Prostate gland (tissue), 2 donors: ENCODE measurements at regions not wholly inside any gene's neighbourhood (a gene's known extent, or its start where the extent isn't known, plus 50 kb on each side); places are given as distances from the start of the nearest gene placed in this dataset.
"Not testable (repeated sequence)": the region's sequence is repeated elsewhere in the genome, so short reads cannot be mapped to it uniquely, and the experiment has no call there.

Experiments used
- DNase-seq: peaks from one replicate; pipeline ENCODE4 v3.0.0-alpha.2; 2019; ENCODE audit warnings: low spot score
- H3K27ac ChIP-seq, 2 donors: fragments of 200-600 bp; sonication (generic); 2 replicates each; pipeline ENCODE4 v1.5.1; 2017 to 2019
- H3K27me3 ChIP-seq: fragments of 200-600 bp; sonication (generic); replicated peaks from 2 replicates; pipeline ENCODE4 v1.5.1; 2019; ENCODE audit not compliant: insufficient read depth
- H3K36me3 ChIP-seq, 2 donors: fragments of 200-600 bp; sonication (generic); 1 replicate in 1 of 2; 2 replicates in 1 of 2; pipeline versions ENCODE4 v1.5.1 to v1.8.1; 2017 to 2019
- H3K4me1 ChIP-seq: fragments of 200-600 bp; sonication (generic); replicated peaks from 2 replicates; pipeline ENCODE4 v1.5.1; 2019
- H3K4me3 ChIP-seq, 2 donors: fragments of 200-600 bp; sonication (generic); 2 replicates each; pipeline ENCODE4 v1.5.1; 2017 to 2019
- H3K9me3 ChIP-seq: fragments of 200-600 bp; sonication (generic); 2 replicates; pipeline ENCODE4 v1.5.1; 2017
- CTCF ChIP-seq, 4 experiments: fragments of 200-600 bp in 2 of 4; fragments of 450-650 bp in 2 of 4; sonication (generic) in 2 of 4; IDR thresholded peaks; 1 replicate in 3 of 4; 2 replicates in 1 of 4; pipeline ENCODE4 v1.5.1; 2016 to 2019; ENCODE audit warnings: antibody characterized with exemption in 4 of 4, mild to moderate bottlenecking in 2 of 4, moderate library complexity in 2 of 4
- POLR2A ChIP-seq: fragments of 450-650 bp; IDR thresholded peaks from one replicate; pipeline ENCODE4 v1.6.1; 2016; ENCODE audit warnings: antibody characterized with exemption, mild to moderate bottlenecking
- POLR2AphosphoS5 ChIP-seq: sonication (generic); formaldehyde crosslinking; IDR thresholded peaks from one replicate; pipeline ENCODE4 v1.6.1; 2017; ENCODE audit warnings: antibody characterized with exemption
- WGBS: methylation state at CpG from one replicate; pipeline ENCODE4 v1.1.5; 2018; 5-methylcytosine and 5-hydroxymethylcytosine counted together
- intact Hi-C: fragments of 100-400 bp; cut with DNase I; formaldehyde crosslinking; loops from one replicate; pipeline ENCODE4 v1.14.2; 2022

GRCh38 chr2:4915357-4915756 lies 776.8 kb upstream of the SOX11 start:
- intact Hi-C loops = no loop called here
- 92% methylated on average over 2 of the region's 2 CpGs for WGBS
- no peak for TF ChIP-seq POLR2A
- no peak for TF ChIP-seq POLR2AphosphoS5
- TF ChIP-seq CTCF (IDR thresholded peaks at IDR 0.05) = no peak

DNA sequence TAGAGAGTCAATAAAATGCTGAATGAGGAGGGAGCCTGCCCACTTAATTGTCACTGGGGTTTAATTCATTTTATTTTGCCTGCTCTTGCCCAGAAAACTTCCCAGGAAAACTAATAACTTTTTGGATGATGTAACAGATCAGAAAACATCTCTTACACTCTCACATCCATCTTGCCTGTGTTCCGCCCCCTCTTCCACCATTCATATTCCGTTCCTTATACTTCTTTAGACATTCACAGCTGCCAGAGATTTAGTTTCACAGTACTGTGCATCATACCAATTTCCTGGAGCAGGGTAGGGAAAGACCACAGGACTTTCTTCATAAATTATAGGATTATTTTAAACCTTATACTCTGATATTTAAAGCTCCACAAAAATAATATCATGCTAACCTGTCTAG lies 776.1 kb upstream of the SOX11 start:
- intact Hi-C loops = no loop called here
- WGBS = 63% methylated on average over 2 of the region's 2 CpGs

More at GRCh38 chr2:4915357-4915756, 776.8 kb upstream of the SOX11 start:
- no peak for DNase-seq
- Histone ChIP-seq H3K9me3 (no peaks in the 10 kb centered on the region), H3K27me3 (peaks cover 5% of the 10 kb centered on the region), H3K36me3 (no peaks in the 10 kb centered on the region), H3K4me1 (no peaks in the 10 kb centered on the region), H3K4me3 (no peak overlapping the region), H3K27ac (no peak overlapping the region)

GRCh38 chr2:4930704-4931103 lies 761.5 kb upstream of the SOX11 start:
- 92% methylated on average over 5 of the region's 5 CpGs for WGBS
- H3K27ac ChIP-seq = no peak overlapping the region
- no peak for TF ChIP-seq POLR2AphosphoS5
- TF ChIP-seq POLR2A = no peak
- no peak for TF ChIP-seq CTCF (IDR thresholded peaks at IDR 0.05)
- H3K9me3 ChIP-seq = no peaks in the 10 kb centered on the region
- no peak overlapping the region for H3K4me3 ChIP-seq
- DNase-seq = no peak
- no peaks in the 10 kb centered on the region for H3K4me1 ChIP-seq
- H3K36me3 ChIP-seq = no peaks in the 10 kb centered on the region
- H3K27me3 ChIP-seq = no peaks in the 10 kb centered on the region
- intact Hi-C loops = no loop called here

More for the DNA sequence above, 776.1 kb upstream of the SOX11 start:
- Histone ChIP-seq H3K9me3 (no peaks in the 10 kb centered on the region), H3K27ac (no peak overlapping the region), H3K4me3 (no peak overlapping the region), H3K4me1 (no peaks in the 10 kb centered on the region), H3K36me3 (no peaks in the 10 kb centered on the region), H3K27me3 (peaks cover 5% of the 10 kb centered on the region)
- TF ChIP-seq POLR2AphosphoS5 (no peak), POLR2A (no peak), CTCF (IDR thresholded peaks at IDR 0.05) (no peak)
- DNase-seq = no peak

DNA sequence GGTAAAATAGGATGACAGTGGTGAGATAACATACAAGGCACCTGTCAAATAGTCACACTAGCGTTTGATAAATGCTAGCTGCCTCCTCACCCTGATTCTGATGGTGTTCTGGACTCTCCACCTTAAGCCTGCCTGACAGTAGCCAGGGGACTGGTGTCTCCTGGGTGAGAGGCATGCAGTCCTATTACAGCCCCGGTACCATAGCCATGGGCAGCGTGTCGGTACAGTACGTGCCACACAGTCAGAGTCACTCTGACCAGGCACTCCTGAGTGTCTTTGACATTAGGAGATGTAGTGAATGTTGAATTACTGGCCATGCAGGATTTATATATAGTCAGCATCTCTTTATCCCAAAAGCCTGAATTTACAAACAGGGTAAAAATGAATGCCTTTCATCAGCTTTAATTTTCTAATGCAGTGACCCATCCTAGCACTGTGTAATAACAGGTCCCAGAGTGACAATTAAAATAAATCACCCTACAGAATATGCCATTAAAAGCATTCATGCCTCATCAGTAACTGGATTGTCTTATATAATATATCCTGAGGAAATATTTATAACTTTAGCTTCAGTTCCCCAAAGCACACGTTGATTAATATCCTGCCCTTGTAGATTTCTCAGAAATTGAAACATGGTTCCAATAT lies 760.3 kb upstream of the SOX11 start:
- no peak overlapping the region for H3K4me3 ChIP-seq
- intact Hi-C loops = no loop called here

DNA sequence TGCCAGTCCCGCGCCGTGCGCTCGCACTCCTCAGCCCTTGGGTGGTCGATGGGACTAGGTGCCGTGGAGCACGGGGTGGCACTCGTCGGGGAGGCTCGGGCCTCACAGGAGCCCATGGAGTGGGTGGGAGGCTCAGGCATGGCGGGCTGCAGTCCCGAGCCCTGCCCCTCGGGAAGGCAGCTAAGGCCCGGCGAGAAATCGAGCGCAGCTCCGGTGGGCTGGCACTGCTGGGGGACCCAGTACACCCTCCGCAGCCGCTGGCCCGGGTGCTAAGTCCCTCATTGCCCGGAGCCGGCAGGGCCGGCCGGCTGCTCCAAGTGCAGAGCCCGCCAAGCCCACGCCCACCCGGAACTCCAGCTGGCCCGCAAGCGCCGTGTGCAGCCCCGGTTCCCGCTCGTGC lies 756.9 kb upstream of the SOX11 start:
- intact Hi-C loops, DNase-seq, H3K36me3 ChIP-seq, H3K4me3 ChIP-seq, H3K27ac ChIP-seq, H3K27me3 ChIP-seq, H3K4me1 ChIP-seq, H3K9me3 ChIP-seq: not testable (repeated sequence)
- 97% methylated on average over 21 of the region's 35 CpGs for WGBS

More for the DNA sequence above, 760.3 kb upstream of the SOX11 start:
- Histone ChIP-seq H3K27me3 (no peaks in the 10 kb centered on the region), H3K4me1 (no peaks in the 10 kb centered on the region), H3K9me3 (no peaks in the 10 kb centered on the region), H3K27ac (no peak overlapping the region), H3K36me3 (no peaks in the 10 kb centered on the region)
- 82% methylated on average over 6 of the region's 6 CpGs for WGBS
- TF ChIP-seq CTCF (IDR thresholded peaks at IDR 0.05) = no peak
- TF ChIP-seq POLR2A = no peak
- TF ChIP-seq POLR2AphosphoS5 = no peak
- no peak for DNase-seq
